ENCODE measurements at regions not wholly inside any gene's neighbourhood (a gene's known extent, or its start where the extent isn't known, plus 50 kb on each side); places are given as distances from the start of the nearest gene placed in this dataset.

DNA sequence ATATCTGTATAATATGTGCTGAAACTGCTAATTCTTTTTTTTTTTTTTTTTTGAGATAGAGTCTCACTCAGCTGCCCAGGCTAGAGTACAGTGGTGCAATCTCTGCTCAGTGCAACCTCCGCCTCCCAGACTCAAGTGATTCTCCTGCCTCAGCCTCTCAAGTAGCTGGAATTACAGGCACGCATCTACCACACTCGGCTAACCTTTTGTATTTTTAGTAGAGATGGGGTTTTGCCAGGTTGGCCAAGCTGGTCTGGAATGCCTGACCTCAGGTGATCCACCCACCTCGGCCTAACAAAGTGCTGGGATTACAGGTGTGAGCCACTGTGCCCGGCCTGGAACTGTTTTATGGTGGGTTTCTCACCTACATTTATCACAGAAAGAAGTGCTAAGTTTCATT lies 307.8 kb upstream of the STT3B start:
- Histone ChIP-seq H3K27ac (ENCODE audit: low read length, poor library complexity, severe bottlenecking) (no peak overlapping the region), H3K4me2 (ENCODE audit: low read length, poor library complexity, severe bottlenecking) (no peak overlapping the region), H4K91ac (ENCODE audit: low read length) (no peak overlapping the region), H4K8ac (ENCODE audit: low read length) (no peak overlapping the region), H2BK12ac (ENCODE audit: low read length in 2 of 2) (no peak overlapping the region), H3K4me3 (ENCODE audit: insufficient read depth in 1 of 2, low read depth in 1 of 2, low read length in 2 of 2) (no peak overlapping the region), H3K23ac (ENCODE audit: low read length in 2 of 2) (no peak overlapping the region), H2BK5ac (ENCODE audit: low read depth, low read length, poor library complexity, severe bottlenecking) (no peak overlapping the region), H3K9me3 (ENCODE audit: control insufficient read depth, low read length) (no peaks in the 10 kb centered on the region), H3K14ac (ENCODE audit: low read length in 2 of 2) (no peak overlapping the region), H2AK5ac (ENCODE audit: low read length, severe bottlenecking) (no peak overlapping the region), H3K27me3 (ENCODE audit: control insufficient read depth in 1 of 2, insufficient read depth in 1 of 2, low read length in 2 of 2) (no peaks in the 10 kb centered on the region), H3K9ac (ENCODE audit: low read length) (no peak overlapping the region), H2AFZ (ENCODE audit: low read depth, low read length) (no peak overlapping the region), H3K79me1 (replicated peaks; ENCODE audit: low read length, poor library complexity, severe bottlenecking) (no peaks in the 10 kb centered on the region), H3K4me1 (ENCODE audit: control insufficient read depth, insufficient read depth, low read depth, low read length) (no peaks in the 10 kb centered on the region), H2BK15ac (ENCODE audit: low read depth, poor library complexity, severe bottlenecking) (no peak overlapping the region), H3K36me3 (ENCODE audit: control insufficient read depth in 1 of 2, insufficient read depth in 2 of 2, low read depth in 1 of 2, low read length in 2 of 2) (no peaks in the 10 kb centered on the region), H3K4ac (ENCODE audit: low read depth in 1 of 2, low read length in 2 of 2) (no peak overlapping the region), H2BK120ac (ENCODE audit: low read depth, low read length) (no peak overlapping the region), H3K18ac (ENCODE audit: low read depth in 1 of 2, low read length in 2 of 2) (no peak overlapping the region)
- 83% methylated on average over 4 of the region's 5 CpGs for WGBS
- no peak for DNase-seq

DNA sequence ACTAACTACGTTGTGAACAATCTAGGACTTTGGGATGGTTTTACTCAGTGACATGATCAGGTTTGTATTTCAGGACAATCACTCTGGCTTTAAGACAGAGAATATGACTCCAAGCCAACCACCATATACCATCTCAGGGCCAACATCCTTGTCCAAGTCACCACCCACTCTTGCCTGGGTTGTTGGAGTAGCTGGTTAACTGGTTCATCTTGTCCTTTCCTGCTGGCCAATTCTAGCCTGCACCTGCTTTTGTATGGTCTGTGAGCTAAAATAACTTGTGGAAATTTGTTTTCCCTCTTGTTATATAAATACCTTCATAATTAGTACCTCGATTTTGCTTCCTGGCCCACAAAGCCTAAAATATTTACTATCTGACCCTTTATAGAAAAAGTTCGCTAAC lies 306.8 kb upstream of the STT3B start:
- H3K79me1 ChIP-seq (replicated peaks; ENCODE audit: low read length, poor library complexity, severe bottlenecking), result no peaks in the 10 kb centered on the region
- no peak overlapping the region for H4K8ac ChIP-seq (ENCODE audit: low read length)
- peaks cover 2% of the 10 kb centered on the region for H3K4me1 ChIP-seq (ENCODE audit: control insufficient read depth, insufficient read depth, low read depth, low read length)
- H3K14ac ChIP-seq (ENCODE audit: low read length in 2 of 2), result no peak overlapping the region
- H2BK12ac ChIP-seq (ENCODE audit: low read length in 2 of 2), result no peak overlapping the region
- no peak overlapping the region for H2BK120ac ChIP-seq (ENCODE audit: low read depth, low read length)
- H3K18ac ChIP-seq (ENCODE audit: low read depth in 1 of 2, low read length in 2 of 2), result no peak overlapping the region
- no peak overlapping the region for H3K23ac ChIP-seq (ENCODE audit: low read length in 2 of 2)
- no peak overlapping the region for H3K4me2 ChIP-seq (ENCODE audit: low read length, poor library complexity, severe bottlenecking)
- no peak overlapping the region for H3K4ac ChIP-seq (ENCODE audit: low read depth in 1 of 2, low read length in 2 of 2)
- no peak overlapping the region for H2BK5ac ChIP-seq (ENCODE audit: low read depth, low read length, poor library complexity, severe bottlenecking)
- no peak overlapping the region for H4K91ac ChIP-seq (ENCODE audit: low read length)
- H3K9me3 ChIP-seq (ENCODE audit: control insufficient read depth, low read length), result no peaks in the 10 kb centered on the region
- no peaks in the 10 kb centered on the region for H3K27me3 ChIP-seq (ENCODE audit: control insufficient read depth in 1 of 2, insufficient read depth in 1 of 2, low read length in 2 of 2)
- H2BK15ac ChIP-seq (ENCODE audit: low read depth, poor library complexity, severe bottlenecking), result no peak overlapping the region
- no peak overlapping the region for H2AFZ ChIP-seq (ENCODE audit: low read depth, low read length)
- 93% methylated on average over 3 of the region's 3 CpGs for WGBS
- H3K4me3 ChIP-seq (ENCODE audit: insufficient read depth in 1 of 2, low read depth in 1 of 2, low read length in 2 of 2), result no peak overlapping the region
- no peak overlapping the region for H3K27ac ChIP-seq (ENCODE audit: low read length, poor library complexity, severe bottlenecking)
- no peaks in the 10 kb centered on the region for H3K36me3 ChIP-seq (ENCODE audit: control insufficient read depth in 1 of 2, insufficient read depth in 2 of 2, low read depth in 1 of 2, low read length in 2 of 2)
- no peak for DNase-seq
- no peak overlapping the region for H3K9ac ChIP-seq (ENCODE audit: low read length)
- no peak overlapping the region for H2AK5ac ChIP-seq (ENCODE audit: low read length, severe bottlenecking)

DNA sequence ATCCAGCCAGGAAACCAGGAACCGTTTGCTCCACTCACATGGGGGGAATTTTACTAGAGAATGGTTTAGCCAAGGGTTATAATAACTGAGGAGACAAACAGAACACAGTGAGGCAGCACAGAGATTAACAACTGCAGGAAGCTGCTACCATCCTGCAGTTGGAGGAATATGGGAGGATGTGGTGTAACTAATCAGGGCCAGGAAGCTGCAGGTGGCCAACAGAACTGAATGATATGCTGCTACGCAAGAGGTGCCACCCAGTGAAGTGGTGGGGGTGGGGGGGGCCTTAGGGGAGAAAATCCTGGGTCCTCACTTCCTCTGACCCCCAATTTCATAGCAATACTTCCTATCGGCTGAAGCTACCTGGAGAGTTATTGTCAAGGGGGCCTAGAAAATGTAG lies 306.4 kb upstream of the STT3B start:
- no peak overlapping the region for H3K4ac ChIP-seq (ENCODE audit: low read depth in 1 of 2, low read length in 2 of 2)
- no peak overlapping the region for H3K9ac ChIP-seq (ENCODE audit: low read length)
- H3K23ac ChIP-seq (ENCODE audit: low read length in 2 of 2), result no peak overlapping the region
- H3K4me1 ChIP-seq (ENCODE audit: control insufficient read depth, insufficient read depth, low read depth, low read length), result peaks cover 2% of the 10 kb centered on the region
- DNase-seq, result no peak
- no peak overlapping the region for H2BK120ac ChIP-seq (ENCODE audit: low read depth, low read length)
- H3K79me1 ChIP-seq (replicated peaks; ENCODE audit: low read length, poor library complexity, severe bottlenecking), result no peaks in the 10 kb centered on the region
- H3K18ac ChIP-seq (ENCODE audit: low read depth in 1 of 2, low read length in 2 of 2), result no peak overlapping the region
- H3K27ac ChIP-seq (ENCODE audit: low read length, poor library complexity, severe bottlenecking), result no peak overlapping the region
- H3K14ac ChIP-seq (ENCODE audit: low read length in 2 of 2), result no peak overlapping the region
- no peak overlapping the region for H4K8ac ChIP-seq (ENCODE audit: low read length)
- no peak overlapping the region for H2BK5ac ChIP-seq (ENCODE audit: low read depth, low read length, poor library complexity, severe bottlenecking)
- H2BK15ac ChIP-seq (ENCODE audit: low read depth, poor library complexity, severe bottlenecking), result no peak overlapping the region
- H4K91ac ChIP-seq (ENCODE audit: low read length), result no peak overlapping the region
- 88% methylated on average over 3 of the region's 3 CpGs for WGBS
- H3K36me3 ChIP-seq (ENCODE audit: control insufficient read depth in 1 of 2, insufficient read depth in 2 of 2, low read depth in 1 of 2, low read length in 2 of 2), result no peaks in the 10 kb centered on the region
- H3K4me3 ChIP-seq (ENCODE audit: insufficient read depth in 1 of 2, low read depth in 1 of 2, low read length in 2 of 2), result no peak overlapping the region
- H2AK5ac ChIP-seq (ENCODE audit: low read length, severe bottlenecking), result no peak overlapping the region
- no peak overlapping the region for H2AFZ ChIP-seq (ENCODE audit: low read depth, low read length)
- H3K27me3 ChIP-seq (ENCODE audit: control insufficient read depth in 1 of 2, insufficient read depth in 1 of 2, low read length in 2 of 2), result no peaks in the 10 kb centered on the region
- no peak overlapping the region for H2BK12ac ChIP-seq (ENCODE audit: low read length in 2 of 2)
- no peak overlapping the region for H3K4me2 ChIP-seq (ENCODE audit: low read length, poor library complexity, severe bottlenecking)
- H3K9me3 ChIP-seq (ENCODE audit: control insufficient read depth, low read length), result no peaks in the 10 kb centered on the region

DNA sequence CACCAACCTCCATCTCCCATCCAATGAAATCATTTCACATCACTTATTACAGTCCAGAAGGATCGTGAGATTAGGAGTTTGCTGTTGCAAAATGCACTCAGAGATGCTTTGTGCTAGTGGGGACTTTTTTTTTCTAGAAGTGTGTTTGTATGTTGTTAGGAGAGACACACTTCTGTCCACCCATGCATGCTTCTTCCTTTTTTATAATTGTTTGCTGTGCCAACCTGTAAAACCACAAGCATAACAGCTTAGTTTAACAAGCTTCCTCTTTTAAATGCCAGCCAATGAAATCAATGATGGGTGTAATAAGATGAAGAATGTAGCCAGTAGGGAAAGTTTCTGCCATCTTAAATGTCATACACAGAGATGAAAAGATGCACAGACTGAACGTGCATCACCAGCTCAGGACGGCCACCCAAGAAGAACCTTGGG lies 305.6 kb upstream of the STT3B start:
- Histone ChIP-seq H3K27ac (ENCODE audit: low read length, poor library complexity, severe bottlenecking) (no peak overlapping the region), H3K23ac (ENCODE audit: low read length in 2 of 2) (no peak overlapping the region), H3K14ac (ENCODE audit: low read length in 2 of 2) (no peak overlapping the region), H3K9me3 (ENCODE audit: control insufficient read depth, low read length) (no peaks in the 10 kb centered on the region), H2BK12ac (ENCODE audit: low read length in 2 of 2) (no peak overlapping the region), H2BK15ac (ENCODE audit: low read depth, poor library complexity, severe bottlenecking) (no peak overlapping the region), H3K4ac (ENCODE audit: low read depth in 1 of 2, low read length in 2 of 2) (no peak overlapping the region), H3K4me1 (ENCODE audit: control insufficient read depth, insufficient read depth, low read depth, low read length) (peaks cover 2% of the 10 kb centered on the region), H3K9ac (ENCODE audit: low read length) (no peak overlapping the region), H3K4me2 (ENCODE audit: low read length, poor library complexity, severe bottlenecking) (no peak overlapping the region), H2AK5ac (ENCODE audit: low read length, severe bottlenecking) (no peak overlapping the region), H3K4me3 (ENCODE audit: insufficient read depth in 1 of 2, low read depth in 1 of 2, low read length in 2 of 2) (no peak overlapping the region), H2AFZ (ENCODE audit: low read depth, low read length) (no peak overlapping the region), H4K91ac (ENCODE audit: low read length) (no peak overlapping the region), H4K8ac (ENCODE audit: low read length) (no peak overlapping the region), H3K36me3 (ENCODE audit: control insufficient read depth in 1 of 2, insufficient read depth in 2 of 2, low read depth in 1 of 2, low read length in 2 of 2) (no peaks in the 10 kb centered on the region), H2BK120ac (ENCODE audit: low read depth, low read length) (no peak overlapping the region), H3K18ac (ENCODE audit: low read depth in 1 of 2, low read length in 2 of 2) (no peak overlapping the region), H3K79me1 (replicated peaks; ENCODE audit: low read length, poor library complexity, severe bottlenecking) (no peaks in the 10 kb centered on the region), H2BK5ac (ENCODE audit: low read depth, low read length, poor library complexity, severe bottlenecking) (no peak overlapping the region), H3K27me3 (ENCODE audit: control insufficient read depth in 1 of 2, insufficient read depth in 1 of 2, low read length in 2 of 2) (no peaks in the 10 kb centered on the region)
- no peak for DNase-seq
- WGBS, result 75% methylated on average over 3 of the region's 3 CpGs
